Activated CD4-positive, CD25-positive, alpha-beta regulatory T cell (primary cell): ENCODE measurements at regions not wholly inside any gene's neighbourhood (a gene's known extent, or its start where the extent isn't known, plus 50 kb on each side); places are given as distances from the start of the nearest gene placed in this dataset.
"Not testable (repeated sequence)": the region's sequence is repeated elsewhere in the genome, so short reads cannot be mapped to it uniquely, and the experiment has no call there.

Source experiments
- DNase-seq, 4 experiments: peaks; one replicate each; lab custom pipeline; 2025; lab: John Stamatoyannopoulos, UW

- not testable (repeated sequence) for DNase-seq
Measured at GRCh38 chr4:9505341-9505740, 61.1 kb downstream of the DEFB131A start.

- DNase-seq: not testable (repeated sequence)
Measured at GRCh38 chr4:9506672-9507071, 62.5 kb downstream of the DEFB131A start.

GRCh38 chr4:9512941-9513340, 68.7 kb downstream of the DEFB131A start:
- not testable (repeated sequence) for DNase-seq

- DNase-seq: not testable (repeated sequence)
Measured at GRCh38 chr4:9519631-9520030, 75.4 kb downstream of the DEFB131A start.

GRCh38 chr4:9522903-9523302, 78.7 kb downstream of the DEFB131A start:
- not testable (repeated sequence) for DNase-seq

GRCh38 chr4:9524406-9524805, 80.2 kb downstream of the DEFB131A start:
- not testable (repeated sequence) for DNase-seq

- peak; percentile 24 to 44 (median 38) for DNase-seq
Measured at GRCh38 chr4:9532134-9532862, 88.1 kb downstream of the DEFB131A start.

GRCh38 chr4:9532863-9533192, 88.6 kb downstream of the DEFB131A start:
- DNase-seq: not testable (repeated sequence)

- DNase-seq: not testable (repeated sequence)
Measured at GRCh38 chr4:9537101-9537500, 92.9 kb downstream of the DEFB131A start.

- DNase-seq: not testable (repeated sequence)
Measured at GRCh38 chr4:9539939-9540520, 95.8 kb downstream of the DEFB131A start.

- DNase-seq: not testable (repeated sequence)
Measured at GRCh38 chr4:9541388-9541915, 97.2 kb downstream of the DEFB131A start.

GRCh38 chr4:9544851-9545250, 100.6 kb downstream of the DEFB131A start:
- DNase-seq: not testable (repeated sequence)

GRCh38 chr4:9547470-9547869, 103.3 kb downstream of the DEFB131A start:
- DNase-seq: not testable (repeated sequence)

GRCh38 chr4:9556076-9556475, 111.9 kb downstream of the DEFB131A start:
- DNase-seq: not testable (repeated sequence)

- DNase-seq: not testable (repeated sequence)
Measured at GRCh38 chr4:9577869-9578268, 133.7 kb downstream of the DEFB131A start.

GRCh38 chr4:9582880-9583279, 138.7 kb downstream of the DEFB131A start:
- DNase-seq: not testable (repeated sequence)

- DNase-seq: no peak
Measured at GRCh38 chr4:9592010-9592409, 147.8 kb downstream of the DEFB131A start.

GRCh38 chr4:9594948-9595347, 150.7 kb downstream of the DEFB131A start:
- no peak for DNase-seq

- DNase-seq: not testable (repeated sequence)
Measured at GRCh38 chr4:9595531-9595930, 151.3 kb downstream of the DEFB131A start.

GRCh38 chr4:9599266-9599665, 155.1 kb downstream of the DEFB131A start:
- DNase-seq: no peak

- DNase-seq: no peak
Measured at GRCh38 chr4:9600246-9600645, 156.0 kb downstream of the DEFB131A start.

GRCh38 chr4:9602389-9602914, 158.2 kb downstream of the DEFB131A start:
- DNase-seq: no peak
